Tibial nerve (tissue), 4 donors: ENCODE measurements at regions not wholly inside any gene's neighbourhood (a gene's known extent, or its start where the extent isn't known, plus 50 kb on each side); places are given as distances from the start of the nearest gene placed in this dataset.

Experiments
- CTCF ChIP-seq, 5 experiments: fragments of 200-600 bp in 3 of 5; fragments of 450-650 bp in 2 of 5; sonication (generic) in 3 of 5; IDR thresholded peaks; one replicate each; pipeline ENCODE4 v1.5.1; 2016 to 2019; ENCODE audit warnings: antibody characterized with exemption in 5 of 5, mild to moderate bottlenecking in 3 of 5, moderate library complexity in 2 of 5
- EP300 ChIP-seq, 2 donors: sonication (generic); formaldehyde crosslinking; IDR thresholded peaks; one replicate each; pipeline ENCODE4 v1.6.1; 2017; ENCODE audit warnings: antibody characterized with exemption in 2 of 2, mild to moderate bottlenecking in 1 of 2

DNA sequence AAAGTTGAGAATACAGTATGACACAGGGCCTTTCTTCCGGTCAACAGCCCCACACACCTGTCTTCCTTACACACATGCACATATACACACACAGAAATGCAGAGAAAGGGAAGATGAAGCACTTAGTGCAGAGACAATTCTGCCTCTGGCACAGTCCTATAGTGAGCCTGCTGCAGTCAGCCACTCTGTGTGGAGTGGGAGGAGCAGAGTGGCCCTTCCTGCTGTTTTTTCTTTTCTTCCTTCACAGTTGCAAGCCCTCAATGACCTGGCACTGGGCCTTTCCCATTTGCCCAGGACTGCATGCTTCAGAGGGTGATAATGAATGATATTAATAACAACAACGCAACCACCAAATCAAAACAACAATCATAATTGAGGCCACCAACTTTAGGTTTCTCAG, 527.0 kb upstream of the B3GAT1 start:
- TF ChIP-seq CTCF (IDR thresholded peaks at IDR 0.05) (no peak), EP300 (IDR thresholded peaks at IDR 0.05) (no peak)
